Ishikawa (cell line): ENCODE measurements at regions not wholly inside any gene's neighbourhood (a gene's known extent, or its start where the extent isn't known, plus 50 kb on each side); places are given as distances from the start of the nearest gene placed in this dataset.

Experiments
- CEBPB ChIP-seq: IDR thresholded peaks from 2 replicates; pipeline ENCODE4 v1.6.1; 2012
- EGR1 ChIP-seq: IDR thresholded peaks from 2 replicates; pipeline ENCODE4 v1.6.1; 2012
- EP300 ChIP-seq: IDR thresholded peaks from 2 replicates; pipeline ENCODE4 v1.6.1; 2012; ENCODE audit warnings: borderline replicate concordance
- FOXM1 ChIP-seq: IDR thresholded peaks from 2 replicates; pipeline ENCODE4 v1.6.1; 2012; ENCODE audit warnings: low read depth, borderline replicate concordance
- MAX ChIP-seq: IDR thresholded peaks from 2 replicates; pipeline ENCODE4 v1.6.1; 2012
- NFIC ChIP-seq: IDR thresholded peaks from 2 replicates; pipeline ENCODE4 v1.6.1; 2012
- RAD21 ChIP-seq: IDR thresholded peaks from 2 replicates; pipeline ENCODE4 v1.6.1; 2012; ENCODE audit warnings: low read depth
- REST ChIP-seq: IDR thresholded peaks from 2 replicates; pipeline ENCODE4 v1.6.1; 2012; ENCODE audit warnings: low read depth, mild to moderate bottlenecking
- TAF1 ChIP-seq: IDR thresholded peaks from 2 replicates; pipeline ENCODE4 v1.6.1; 2012; ENCODE audit warnings: low read depth, mild to moderate bottlenecking
- TEAD4 ChIP-seq: IDR thresholded peaks from 2 replicates; pipeline ENCODE4 v1.6.1; 2012
- YY1 ChIP-seq: IDR thresholded peaks from 2 replicates; pipeline ENCODE4 v1.6.1; 2012; ENCODE audit warnings: low read depth

- no peak for TF ChIP-seq EP300
- no peak for TF ChIP-seq RAD21
- no peak for TF ChIP-seq CEBPB
- no peak for TF ChIP-seq MAX
- no peak for TF ChIP-seq REST
- TF ChIP-seq YY1 = no peak
- TF ChIP-seq FOXM1 = no peak
- TF ChIP-seq EGR1 = no peak
- no peak for TF ChIP-seq NFIC
- TF ChIP-seq TAF1 = no peak
- no peak for TF ChIP-seq TEAD4
These were observed 213.3 kb downstream of the PCSK1 start for GRCh38 chr5:96219580-96220281.
